Kidney glomerular epithelial cell (primary cell): ENCODE measurements at regions not wholly inside any gene's neighbourhood (a gene's known extent, or its start where the extent isn't known, plus 50 kb on each side); places are given as distances from the start of the nearest gene placed in this dataset.
A peak's percentile ranks its signal among the peaks of the same experiment; 100 is the strongest.

Experiments used
- DNase-seq: peaks from one replicate; lab custom pipeline; 2025; lab: John Stamatoyannopoulos, UW

DNA sequence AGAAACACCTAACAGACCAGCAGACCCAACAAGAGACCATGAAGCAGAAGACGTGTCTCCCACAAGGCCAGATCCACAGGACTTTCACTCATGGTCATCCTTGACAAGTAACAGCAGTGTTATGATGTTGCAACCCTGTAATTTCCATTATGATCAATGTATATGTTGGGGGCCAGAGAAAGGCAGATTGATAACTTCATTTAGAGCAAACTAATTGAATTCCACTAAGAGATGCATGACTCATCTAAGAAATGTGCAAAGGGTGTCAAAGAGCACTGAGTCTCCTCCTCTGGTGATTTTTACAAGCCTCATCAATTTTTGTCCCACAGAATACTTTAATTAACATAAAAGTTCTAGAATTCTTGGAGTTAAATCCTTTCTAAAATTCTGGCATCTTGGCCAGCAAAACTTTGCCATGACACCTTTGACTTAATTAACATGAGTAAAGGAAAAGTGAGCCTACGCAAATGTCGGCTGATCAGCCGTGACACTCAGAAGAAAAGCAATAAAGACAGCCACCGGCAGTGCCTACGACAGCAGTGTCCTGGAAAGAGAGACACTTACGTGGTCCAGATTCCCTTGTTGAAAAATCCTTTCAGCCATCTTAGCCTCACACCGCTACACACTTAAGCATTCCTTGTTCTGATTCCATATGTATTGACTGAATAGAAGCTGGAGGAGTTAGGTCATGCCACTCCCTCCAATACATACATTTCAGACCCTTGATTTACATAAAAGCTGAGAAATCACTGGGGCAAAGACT is 370.2 kb upstream of the CCDC196 start:
- no peak for DNase-seq

DNA sequence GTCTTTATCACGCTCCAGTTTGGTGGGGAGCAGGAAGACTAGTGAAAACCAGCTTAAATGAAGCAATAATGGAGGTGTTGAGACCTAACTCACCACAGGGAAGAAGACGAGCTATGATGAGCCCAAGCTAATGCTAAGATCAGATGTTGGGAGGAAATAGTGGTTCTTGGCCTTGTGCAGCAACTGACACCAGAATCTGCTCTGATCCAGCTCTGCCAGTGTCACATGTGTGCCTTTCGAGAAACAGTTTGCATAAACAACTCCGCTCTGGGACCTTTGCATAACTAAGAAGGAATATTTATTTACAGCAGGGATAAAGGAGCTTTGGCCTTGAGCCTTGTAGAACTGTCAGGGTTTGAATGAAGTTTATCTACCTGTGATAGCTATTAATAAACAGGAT is 369.4 kb upstream of the CCDC196 start:
- DNase-seq, result no peak

DNA sequence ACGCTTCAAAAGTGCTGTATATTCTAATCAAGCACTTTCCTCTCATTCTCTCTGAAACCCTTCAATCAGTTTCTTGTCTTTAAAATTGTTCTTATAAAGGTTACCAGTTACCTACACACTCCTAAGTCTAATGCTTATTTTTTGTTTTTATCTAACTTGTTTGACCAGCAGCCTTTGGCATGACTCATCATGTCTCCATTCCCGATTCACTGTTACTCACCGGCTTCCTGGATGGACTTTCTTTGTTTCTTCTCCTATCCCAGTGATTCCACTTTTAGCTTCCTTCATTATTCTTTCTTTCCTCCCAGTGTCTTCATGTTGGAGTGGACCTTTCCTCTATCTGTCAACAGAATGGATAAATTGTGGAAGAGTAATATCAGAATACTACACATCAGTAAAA is 368.6 kb upstream of the CCDC196 start:
- DNase-seq, result peak; percentile 77

DNA sequence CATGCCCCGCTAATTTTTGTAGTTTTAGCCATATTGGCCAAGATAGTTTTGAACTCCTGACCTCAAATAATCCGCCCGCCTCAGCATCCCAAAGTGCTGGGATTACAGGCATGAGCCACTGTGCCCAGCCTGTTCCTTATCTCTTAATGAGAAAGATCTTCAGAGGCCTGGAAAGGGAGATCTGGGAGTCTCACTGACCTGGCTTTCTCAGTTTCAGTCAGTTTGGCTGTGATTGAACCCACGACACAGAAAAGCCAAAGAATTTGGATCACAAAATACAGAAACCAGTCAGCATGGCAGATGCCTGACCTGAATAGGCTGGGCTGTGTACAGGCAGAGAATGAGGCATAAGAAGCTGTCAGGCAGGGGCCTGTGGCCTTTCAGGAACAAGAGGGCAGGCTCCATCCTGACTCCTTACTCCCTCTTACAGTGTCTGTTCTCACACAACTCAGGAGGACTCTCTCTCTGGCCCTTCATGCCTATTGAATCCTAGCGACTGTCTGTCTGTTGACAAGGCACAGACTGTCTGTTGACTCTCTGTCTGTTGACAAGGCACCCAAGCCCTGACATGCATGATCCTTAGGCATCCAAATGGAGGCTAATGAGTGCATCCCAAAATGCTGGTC is 366.5 kb upstream of the CCDC196 start:
- no peak for DNase-seq

GRCh38 chr14:66120402-66120801 is 365.8 kb upstream of the CCDC196 start:
- DNase-seq, result no peak

DNA sequence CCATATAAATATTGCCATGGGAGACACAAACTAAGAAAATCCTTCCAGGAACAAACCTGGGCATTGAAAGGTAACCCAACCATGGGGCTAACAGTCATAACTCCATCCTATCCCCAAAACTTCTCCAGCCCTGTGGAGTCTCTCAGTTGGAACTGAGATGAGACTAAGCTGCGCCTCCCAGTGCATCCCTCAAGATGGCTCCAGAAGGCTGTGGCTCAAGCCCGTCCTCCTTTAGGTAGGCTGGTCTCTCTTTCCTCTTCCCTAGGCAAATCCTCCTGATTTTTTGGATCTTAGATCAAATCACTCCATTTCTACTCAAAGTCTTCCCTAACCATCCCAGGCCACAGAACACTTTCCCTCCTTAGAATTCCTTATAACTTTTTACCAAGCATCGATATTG is 364.3 kb upstream of the CCDC196 start:
- no peak for DNase-seq

- no peak for DNase-seq
Observed at GRCh38 chr14:66129224-66129623, 356.9 kb upstream of the CCDC196 start.

DNA sequence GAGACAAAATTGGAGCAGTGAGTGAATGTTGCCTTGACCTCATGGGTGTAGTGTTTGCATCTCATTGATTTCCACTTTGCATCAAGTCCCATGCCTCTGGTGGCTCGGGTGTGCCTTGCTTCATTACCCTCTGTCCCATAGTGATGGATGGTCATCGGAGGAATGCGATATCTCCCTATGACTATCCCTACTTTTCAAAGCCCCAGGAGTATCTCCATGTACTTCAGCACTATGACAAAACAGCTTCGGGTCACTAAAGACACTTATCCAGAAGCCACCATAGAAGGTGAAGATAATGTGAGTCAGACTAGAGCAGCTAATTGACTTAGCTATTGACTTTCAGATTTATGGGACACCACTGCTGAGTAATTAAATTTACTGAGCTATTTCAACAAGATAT is 355.1 kb upstream of the CCDC196 start:
- no peak for DNase-seq

GRCh38 chr14:66133666-66134065 is 352.5 kb upstream of the CCDC196 start:
- DNase-seq, result no peak

GRCh38 chr14:66135831-66136230 is 350.3 kb upstream of the CCDC196 start:
- no peak for DNase-seq

DNA sequence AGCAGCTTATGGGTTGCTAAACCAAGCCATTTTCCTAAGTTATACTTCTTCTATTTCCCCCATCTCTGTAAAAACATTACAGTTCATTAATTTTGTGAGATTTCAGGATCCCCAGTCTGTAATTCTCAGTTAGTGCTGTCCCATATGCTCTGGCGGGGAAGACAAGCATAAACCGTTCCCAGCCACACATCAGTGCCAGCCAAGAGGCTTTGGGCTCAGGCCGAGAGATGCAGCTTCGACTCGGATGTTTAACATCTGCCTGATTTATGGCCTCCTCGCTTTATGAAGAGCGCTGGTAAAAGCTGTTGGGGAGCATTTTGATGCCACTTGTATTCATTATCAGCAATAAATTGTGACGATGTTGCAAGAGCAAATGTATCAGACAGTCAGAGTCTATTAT is 349.1 kb upstream of the CCDC196 start:
- no peak for DNase-seq

- no peak for DNase-seq
Observed at GRCh38 chr14:66139432-66139831, 346.7 kb upstream of the CCDC196 start.

DNA sequence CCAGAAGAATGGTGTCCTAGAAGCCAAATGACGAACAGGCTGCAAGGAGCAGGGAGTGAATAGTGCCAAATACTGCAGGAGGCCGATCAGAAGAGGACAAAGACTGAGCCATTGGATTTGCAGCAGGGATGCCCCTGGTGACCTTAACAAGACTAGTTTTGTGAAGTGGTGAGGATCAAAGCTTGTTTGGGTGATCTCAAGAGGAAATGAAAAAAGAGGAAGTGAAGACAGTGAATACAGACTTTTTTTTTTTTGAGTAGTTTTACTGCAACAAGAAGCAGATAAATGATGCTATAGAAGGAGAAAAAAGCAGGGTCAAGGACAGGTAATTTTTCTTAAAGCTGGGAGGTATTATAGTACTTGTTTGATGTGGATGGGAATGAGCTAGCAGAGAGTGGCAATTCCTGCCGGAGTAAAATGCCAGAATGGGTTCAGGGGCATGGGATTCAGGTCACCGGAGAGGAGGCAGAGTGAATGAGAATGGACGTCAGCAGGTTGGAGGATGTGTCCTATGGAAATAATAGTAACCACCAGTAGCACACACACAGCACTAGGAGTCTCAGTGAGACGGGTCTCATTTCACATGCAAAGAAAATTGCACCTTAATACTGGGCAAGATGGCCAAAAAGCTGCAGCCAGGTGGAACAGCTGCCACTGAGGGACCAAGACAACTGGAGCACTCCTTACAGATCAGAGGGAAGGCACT is 345.8 kb upstream of the CCDC196 start:
- DNase-seq, result no peak

DNA sequence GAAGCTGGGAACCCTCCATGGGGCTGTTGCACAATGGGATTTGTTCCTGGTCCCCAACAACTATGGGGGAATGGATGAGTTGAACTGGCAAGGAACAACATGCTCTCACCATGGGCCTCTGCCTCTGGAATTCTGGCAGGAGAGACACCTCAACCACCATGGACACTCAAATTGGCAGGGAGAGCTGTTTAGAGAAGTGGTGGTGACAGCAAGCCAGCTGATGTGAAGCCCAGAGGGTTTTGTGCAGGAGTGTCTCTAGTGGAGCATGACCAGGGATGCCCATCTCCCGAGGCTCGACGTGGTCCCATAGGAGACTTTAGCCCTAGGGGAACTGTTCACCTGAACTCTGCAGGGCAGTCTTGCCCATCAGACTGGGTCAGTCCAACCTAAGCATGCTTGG is 345.2 kb upstream of the CCDC196 start:
- no peak for DNase-seq

GRCh38 chr14:66141733-66142132 is 344.4 kb upstream of the CCDC196 start:
- no peak for DNase-seq

DNA sequence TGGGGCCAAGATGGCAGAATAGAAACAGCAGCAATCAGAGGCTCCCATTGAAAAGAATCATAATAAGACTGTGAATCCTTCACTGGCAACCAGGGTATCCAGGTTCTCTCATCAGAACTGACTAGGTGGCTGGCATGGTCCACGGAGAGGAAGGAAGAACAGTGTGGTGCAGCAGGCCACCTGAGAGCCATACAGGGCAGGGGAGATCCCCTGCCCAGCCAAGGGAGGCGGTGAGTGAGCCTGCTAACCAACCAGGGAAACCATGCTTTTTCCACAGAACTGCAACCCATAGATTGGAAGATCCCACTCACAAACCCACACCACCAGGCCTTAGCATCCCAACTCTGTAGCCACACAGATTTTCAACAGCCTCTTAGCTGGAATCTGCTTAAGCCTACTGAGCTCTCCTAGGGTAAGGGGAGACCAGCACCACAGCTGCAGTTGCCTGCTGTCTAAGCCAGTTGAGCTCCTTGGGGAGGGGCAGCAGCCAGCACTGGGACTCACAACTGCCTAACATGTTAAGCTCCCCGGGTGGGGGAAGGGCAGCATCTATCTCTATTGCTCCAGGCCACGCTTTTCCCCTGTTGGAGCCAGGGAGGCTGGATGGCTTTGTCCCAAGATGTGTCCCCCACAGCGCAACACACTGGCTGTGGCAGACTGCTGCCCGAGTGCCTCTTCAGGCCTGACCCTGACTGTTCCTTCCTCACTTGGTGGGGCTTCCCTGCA is 342.6 kb upstream of the CCDC196 start:
- no peak for DNase-seq

DNA sequence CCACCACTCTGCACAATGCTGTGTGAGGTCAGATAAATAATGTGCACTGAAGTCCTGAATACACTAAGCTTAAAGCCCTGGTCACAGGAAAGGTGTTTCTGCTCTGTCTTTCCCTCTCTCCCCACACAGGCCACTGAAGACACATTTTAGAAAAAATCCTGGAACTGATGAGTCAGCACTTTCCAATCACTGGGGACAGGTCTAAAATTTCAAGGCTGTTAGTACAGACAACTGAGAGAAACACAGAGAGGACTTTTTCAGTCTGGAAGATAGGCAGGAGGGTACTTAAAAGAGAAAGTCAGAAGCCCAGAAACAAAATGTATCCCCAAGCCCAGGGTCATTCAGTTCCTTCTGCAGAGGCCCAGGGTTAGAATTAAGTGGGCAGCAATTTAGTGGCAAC is 333.9 kb upstream of the CCDC196 start:
- DNase-seq, result no peak

DNA sequence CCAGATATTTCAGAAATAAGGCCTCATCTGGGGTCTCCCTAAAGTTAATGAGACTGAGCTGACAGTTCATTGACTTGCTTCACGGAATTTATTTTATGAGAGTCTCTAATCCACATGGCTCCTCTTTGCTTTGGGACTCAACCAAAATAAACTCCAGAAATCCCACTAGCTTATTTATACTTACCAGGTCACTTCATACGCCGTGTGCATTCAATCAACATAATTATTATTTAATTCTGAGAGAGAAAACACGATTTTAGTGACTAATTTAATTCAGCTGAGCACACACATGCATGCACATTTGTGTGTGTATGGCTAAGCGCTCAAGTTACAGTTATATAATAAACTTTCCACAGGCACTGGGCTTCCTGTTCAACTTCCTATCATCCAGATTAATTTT is 333.4 kb upstream of the CCDC196 start:
- DNase-seq, result no peak

DNA sequence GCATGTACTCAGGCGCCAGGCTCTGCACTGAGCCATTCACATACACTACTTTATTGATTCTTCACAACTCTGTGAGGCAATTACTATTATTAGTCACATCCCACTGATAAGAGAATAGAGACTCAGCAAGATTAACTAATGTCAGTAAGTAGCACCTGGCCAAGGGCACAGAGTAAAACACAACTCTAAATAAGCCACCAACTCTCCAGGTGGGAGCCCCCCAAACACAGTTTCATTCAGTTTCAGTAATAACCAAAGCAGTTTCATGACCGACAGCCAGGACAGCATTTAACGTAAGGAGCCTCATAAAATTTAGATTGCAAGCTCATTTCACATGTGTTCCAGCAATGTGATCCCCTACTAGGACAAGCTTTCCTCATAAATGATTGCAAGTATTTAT is 323.1 kb upstream of the CCDC196 start:
- DNase-seq, result no peak

GRCh38 chr14:66165337-66165736 is 320.8 kb upstream of the CCDC196 start:
- DNase-seq, result no peak

GRCh38 chr14:66174453-66174891 is 311.7 kb upstream of the CCDC196 start:
- DNase-seq, result no peak

GRCh38 chr14:66177935-66178334 is 308.2 kb upstream of the CCDC196 start:
- DNase-seq, result no peak

DNA sequence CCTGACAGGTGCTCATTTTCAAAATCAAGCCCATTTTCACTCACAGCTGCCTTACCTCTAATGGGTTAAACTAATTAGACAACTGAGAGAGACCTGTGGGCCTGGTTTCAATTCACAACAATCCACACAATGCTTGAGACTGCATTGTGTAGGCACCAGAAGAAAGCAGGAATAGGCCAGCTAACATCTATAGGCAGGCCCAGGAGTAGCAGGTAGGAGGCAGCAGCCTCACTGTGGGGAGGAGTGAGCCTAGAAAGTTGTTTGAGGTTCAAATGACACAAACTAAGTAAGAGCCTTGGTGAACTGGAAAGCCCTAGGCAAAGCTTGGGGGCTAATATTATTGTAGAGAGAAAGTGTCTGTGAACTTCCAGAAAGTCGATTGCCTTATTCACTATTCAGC is 289.5 kb upstream of the CCDC196 start:
- no peak for DNase-seq
